ENCODE measurements at regions not wholly inside any gene's neighbourhood (a gene's known extent, or its start where the extent isn't known, plus 50 kb on each side); places are given as distances from the start of the nearest gene placed in this dataset.

- no peak for TF ChIP-seq CTCF (conservative IDR thresholded peaks at IDR 0.05; ENCODE audit: low read length)
- no peak for TF ChIP-seq EZH2phosphoT487 (IDR thresholded peaks at IDR 0.05; ENCODE audit: borderline replicate concordance)
These were observed 292.9 kb upstream of the SALL1 start for GRCh38 chr16:51443934-51444333.
